Naive thymus-derived CD4-positive, alpha-beta T cell (primary cell): ENCODE measurements at regions not wholly inside any gene's neighbourhood (a gene's known extent, or its start where the extent isn't known, plus 50 kb on each side); places are given as distances from the start of the nearest gene placed in this dataset.

Experiments used
- ATAC-seq: fragments of 150-1000 bp; cut with Tn5 transposase; 2 replicates; pipeline ENCODE4 v1.10.0; 2021; ENCODE audit warnings: mild to moderate bottlenecking, moderate library complexity
- CTCF ChIA-PET: fragments of 350-600 bp; sonication (Branson Sonifier 250); formaldehyde crosslinking; loops from one replicate; lab custom pipeline; 2021; ENCODE audit warnings: antibody characterized with exemption; lab: Charles Lee
- POLR2A ChIA-PET: fragments of 350-600 bp; sonication (Branson Sonifier 250); formaldehyde crosslinking; loops from one replicate; lab custom pipeline; 2021; ENCODE audit warnings: antibody characterized with exemption, inconsistent platforms; lab: Charles Lee
- DNase-seq, 9 donors: peaks; one replicate each; pipeline versions ENCODE4 v3.0.0 to v3.0.0-alpha.2; 2020 to 2022; ENCODE audit warnings: mixed read lengths in 1 of 9
- H3K27ac ChIP-seq: one replicate; pipeline ENCODE4 v1.7.0; 2013; ENCODE audit warnings: mild to moderate bottlenecking, low read depth, low read length, moderate library complexity
- H3K27me3 ChIP-seq, 2 donors: one replicate each; pipeline ENCODE4 v1.7.0; 2013; ENCODE audit warnings: low read length in 2 of 2, mild to moderate bottlenecking in 2 of 2, moderate library complexity in 2 of 2; ENCODE audit not compliant: control insufficient read depth in 2 of 2, insufficient read depth in 2 of 2
- H3K36me3 ChIP-seq, 3 experiments: 1 replicate in 2 of 3; 2 replicates in 1 of 3; pipeline ENCODE4 v1.7.0; 2013; ENCODE audit warnings: low read length in 3 of 3, mild to moderate bottlenecking in 3 of 3, moderate library complexity in 1 of 3; ENCODE audit not compliant: insufficient read depth in 3 of 3, control insufficient read depth in 2 of 3
- H3K4me1 ChIP-seq, 2 donors: one replicate each; pipeline ENCODE4 v1.7.0; 2013; ENCODE audit warnings: low read length in 2 of 2, mild to moderate bottlenecking in 2 of 2, moderate library complexity in 1 of 2; ENCODE audit not compliant: control insufficient read depth in 2 of 2, insufficient read depth in 2 of 2
- H3K4me3 ChIP-seq: 2 replicates; pipeline ENCODE4 v1.7.0; 2013; ENCODE audit warnings: mild to moderate bottlenecking, low read length
- H3K9me3 ChIP-seq, 3 experiments: 1 replicate in 2 of 3; 2 replicates in 1 of 3; pipeline ENCODE4 v1.7.0; 2013; ENCODE audit warnings: low read length in 3 of 3; ENCODE audit not compliant: control insufficient read depth in 2 of 3
- H3K27ac Mint-ChIP-seq, 9 donors: one replicate each; pipeline ENCODE4 v1.8.0; 2020 to 2022; ENCODE audit warnings: mixed read lengths in 9 of 9, mild to moderate bottlenecking in 8 of 9, moderate library complexity in 5 of 9, inconsistent platforms in 2 of 9
- H3K27me3 Mint-ChIP-seq, 5 donors: one replicate each; pipeline ENCODE4 v1.8.0; 2021 to 2022; ENCODE audit warnings: mixed read lengths in 5 of 5, mild to moderate bottlenecking in 1 of 5
- H3K36me3 Mint-ChIP-seq, 5 donors: one replicate each; pipeline ENCODE4 v1.8.0; 2020 to 2022; ENCODE audit warnings: mixed read lengths in 5 of 5, mild to moderate bottlenecking in 3 of 5, inconsistent platforms in 1 of 5
- H3K4me1 Mint-ChIP-seq, 7 donors: one replicate each; pipeline ENCODE4 v1.8.0; 2020 to 2022; ENCODE audit warnings: mixed read lengths in 7 of 7, mild to moderate bottlenecking in 3 of 7, inconsistent platforms in 1 of 7
- H3K4me3 Mint-ChIP-seq, 10 donors: one replicate each; pipeline ENCODE4 v1.8.0; 2020 to 2022; ENCODE audit warnings: mild to moderate bottlenecking in 10 of 10, mixed read lengths in 10 of 10, moderate library complexity in 6 of 10, inconsistent platforms in 2 of 10
- H3K9me3 Mint-ChIP-seq, 11 donors: one replicate each; pipeline ENCODE4 v1.8.0; 2020 to 2022; ENCODE audit warnings: mixed read lengths in 11 of 11, mild to moderate bottlenecking in 4 of 11, inconsistent platforms in 1 of 11, moderate library complexity in 1 of 11
- intact Hi-C, 2 donors: fragments of 100-400 bp; cut with micrococcal nuclease; formaldehyde crosslinking; loops; one replicate each; pipeline ENCODE4 v1.15.1; 2023

DNA sequence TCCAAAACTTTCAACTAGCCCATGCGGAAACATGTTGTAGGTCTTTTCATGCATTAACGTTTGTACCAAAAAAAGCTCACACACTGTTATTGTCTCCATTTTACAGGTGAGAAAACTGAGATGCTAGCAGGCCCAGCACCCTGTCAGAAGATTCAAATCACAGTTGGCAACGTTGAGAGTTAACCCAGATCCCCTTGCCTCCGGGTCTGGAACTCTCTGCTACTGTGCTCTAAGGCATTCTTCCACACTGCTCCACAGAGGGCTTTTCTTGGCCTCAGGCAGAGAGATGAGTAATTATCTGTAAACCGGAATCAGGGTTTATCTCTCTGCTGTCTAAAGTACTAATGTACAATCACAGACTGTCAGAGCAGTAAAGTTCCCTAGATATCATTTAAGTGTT lies 186.0 kb upstream of the LPP start:
- CTCF ChIA-PET: interaction anchor here (0.6 kb wide), 1 partner anchor 1747 kb away, joined by 3 read pairs; no protein-coding TSS in a partner anchor
- Mint-ChIP-seq H3K27me3 (peaks cover 0 to 5% (median 0%) of the 10 kb centered on the region in 5 donors), H3K9me3 (no peaks in the 10 kb centered on the region), H3K27ac (no peak overlapping the region), H3K4me3 (no peak overlapping the region), H3K36me3 (no peaks in the 10 kb centered on the region), H3K4me1 (peaks cover 0 to 19% (median 0%) of the 10 kb centered on the region in 7 donors)
- Histone ChIP-seq H3K27me3 (no peaks in the 10 kb centered on the region), H3K4me1 (peaks cover 0 to 3% of the 10 kb centered on the region in 2 donors), H3K36me3 (no peaks in the 10 kb centered on the region), H3K27ac (no peak overlapping the region), H3K9me3 (no peaks in the 10 kb centered on the region), H3K4me3 (no peak overlapping the region)
- DNase-seq: no peak
- POLR2A ChIA-PET: interaction anchor here (0.8 kb wide), 1 partner anchor 32 kb away, joined by 3 read pairs; no protein-coding TSS in a partner anchor
- no peak for ATAC-seq
- intact Hi-C loops: no loop called here

DNA sequence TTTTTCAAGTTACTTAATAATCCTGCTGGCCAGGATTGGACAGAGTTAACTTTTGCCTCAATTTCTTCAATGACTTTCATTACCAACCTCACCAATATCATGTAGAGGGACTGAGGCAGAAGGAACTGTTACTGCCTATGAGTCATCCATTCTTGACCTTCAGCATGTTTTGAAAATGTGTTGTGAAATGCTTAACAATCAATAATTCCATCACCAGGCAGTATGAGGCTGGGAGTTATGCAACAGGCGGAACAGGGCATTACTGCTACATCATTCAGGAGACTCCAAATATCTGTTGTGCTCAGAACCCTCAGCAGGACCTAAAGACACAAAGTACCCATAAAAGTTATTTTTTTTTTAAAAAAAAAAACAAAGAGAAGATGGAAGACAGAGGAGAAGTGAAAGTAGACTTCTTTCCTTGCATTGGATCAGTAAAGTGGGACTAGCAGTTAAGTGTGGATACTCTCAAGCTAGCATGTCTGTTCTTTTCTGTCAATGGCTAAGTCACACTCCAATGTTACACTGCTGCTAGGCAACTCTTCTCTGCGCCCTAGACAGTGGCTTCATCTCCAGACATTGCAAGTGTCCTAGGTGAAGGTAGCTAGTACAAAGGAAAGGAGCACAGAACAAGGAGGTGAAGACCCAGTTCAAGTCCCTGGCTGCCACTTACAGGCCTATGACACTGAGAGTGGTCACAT lies 184.9 kb upstream of the LPP start:
- ATAC-seq (peak; percentile 59), DNase-seq (no peak)
- H3K27me3 Mint-ChIP-seq: peaks cover 0 to 5% (median 0%) of the 10 kb centered on the region in 5 donors
- no peak overlapping the region for H3K4me3 Mint-ChIP-seq
- H3K9me3 Mint-ChIP-seq: no peaks in the 10 kb centered on the region
- H3K36me3 ChIP-seq: no peaks in the 10 kb centered on the region
- H3K27ac ChIP-seq: no peak overlapping the region
- no peak overlapping the region for H3K4me3 ChIP-seq
- H3K27ac Mint-ChIP-seq: peak overlapping the region in 1 of 9 donors; percentile 20
- CTCF ChIA-PET: interaction anchor here (1.0 kb wide), 1 partner anchor 13 kb away, joined by 4 read pairs; no protein-coding TSS in a partner anchor
- intact Hi-C loops: no loop called here
- no peaks in the 10 kb centered on the region for H3K36me3 Mint-ChIP-seq
- POLR2A ChIA-PET: interaction anchor here (0.6 to 0.8 kb wide), 2 partner anchors 31 to 50 kb away, joined by 3 read pairs; no protein-coding TSS in a partner anchor
- H3K4me1 Mint-ChIP-seq: peaks cover 0 to 27% (median 3%) of the 10 kb centered on the region in 7 donors
- H3K4me1 ChIP-seq: no peaks in the 10 kb centered on the region
- no peaks in the 10 kb centered on the region for H3K9me3 ChIP-seq
- no peaks in the 10 kb centered on the region for H3K27me3 ChIP-seq

DNA sequence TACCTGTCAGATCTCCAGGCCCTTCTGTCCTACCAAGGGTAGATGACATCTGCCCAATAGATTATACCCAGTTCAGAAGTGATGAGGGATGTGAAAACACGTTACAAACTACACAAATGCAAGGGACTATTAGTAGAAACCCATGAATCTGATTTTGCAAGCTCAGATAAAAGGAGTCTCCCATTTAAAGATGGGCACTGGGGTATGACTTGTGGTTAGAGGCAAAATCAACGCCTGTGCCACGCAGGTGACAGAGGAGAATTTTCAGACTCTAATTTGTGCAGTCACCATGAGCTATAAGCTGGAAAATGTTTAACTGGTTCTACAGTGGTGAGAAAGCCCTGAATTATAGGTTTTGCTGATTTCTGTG lies 184.4 kb upstream of the LPP start:
- no peaks in the 10 kb centered on the region for H3K27me3 ChIP-seq
- H3K9me3 ChIP-seq: no peaks in the 10 kb centered on the region
- CTCF ChIA-PET: interaction anchor here (1.0 kb wide), 1 partner anchor 12 kb away, joined by 4 read pairs; no protein-coding TSS in a partner anchor
- H3K27ac Mint-ChIP-seq: peak overlapping the region in 1 of 9 donors; percentile 20
- H3K27me3 Mint-ChIP-seq: peaks cover 0 to 5% (median 0%) of the 10 kb centered on the region in 5 donors
- no peaks in the 10 kb centered on the region for H3K36me3 Mint-ChIP-seq
- peaks cover 3 to 33% (median 8%) of the 10 kb centered on the region in 7 donors for H3K4me1 Mint-ChIP-seq
- DNase-seq (no peak), ATAC-seq (no peak)
- intact Hi-C loops: no loop called here
- H3K27ac ChIP-seq: no peak overlapping the region
- POLR2A ChIA-PET: interaction anchor here (0.6 kb wide), 1 partner anchor 51 kb away, joined by 3 read pairs; no protein-coding TSS in a partner anchor
- H3K4me3 ChIP-seq: no peak overlapping the region
- no peak overlapping the region for H3K4me3 Mint-ChIP-seq
- H3K4me1 ChIP-seq: peaks cover 4 to 5% of the 10 kb centered on the region in 2 donors
- no peaks in the 10 kb centered on the region for H3K9me3 Mint-ChIP-seq
- no peaks in the 10 kb centered on the region for H3K36me3 ChIP-seq

DNA sequence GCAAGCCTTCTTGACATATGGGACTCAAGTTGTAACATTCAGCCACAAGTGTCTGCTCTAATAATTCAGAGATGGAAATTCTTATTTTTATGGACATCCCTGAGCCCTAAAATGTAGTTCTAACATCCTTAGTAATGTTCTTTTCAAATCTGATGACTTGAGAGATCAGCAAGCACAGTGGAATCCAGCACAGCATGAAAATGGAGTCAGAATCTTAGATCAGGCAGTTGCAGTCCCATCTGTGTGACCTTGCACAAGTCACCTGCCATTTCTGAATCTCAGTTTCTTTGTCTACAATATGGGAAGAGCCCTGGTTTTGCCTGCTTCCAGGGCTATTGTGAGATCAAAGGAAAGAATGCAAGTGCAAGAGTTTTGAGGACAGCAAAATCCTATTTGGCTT lies 183.9 kb upstream of the LPP start:
- intact Hi-C loops: loop anchor here (10.0 kb wide), 2 partner anchors 315 to 985 kb away; no protein-coding TSS in a partner anchor
- Histone ChIP-seq H3K36me3 (no peaks in the 10 kb centered on the region), H3K9me3 (no peaks in the 10 kb centered on the region), H3K27ac (no peak overlapping the region), H3K27me3 (no peaks in the 10 kb centered on the region), H3K4me3 (no peak overlapping the region), H3K4me1 (peaks cover 8 to 9% of the 10 kb centered on the region in 2 donors)
- no peak for ATAC-seq
- no peak for DNase-seq
- Mint-ChIP-seq H3K27me3 (peaks cover 0 to 3% (median 0%) of the 10 kb centered on the region in 5 donors), H3K36me3 (no peaks in the 10 kb centered on the region), H3K4me3 (no peak overlapping the region), H3K4me1 (peaks cover 8 to 36% (median 14%) of the 10 kb centered on the region in 7 donors), H3K9me3 (no peaks in the 10 kb centered on the region), H3K27ac (no peak overlapping the region)
- ChIA-PET POLR2A (no interaction called here), CTCF (interaction anchor here (1.0 kb wide), 1 partner anchor 12 kb away, joined by 4 read pairs; no protein-coding TSS in a partner anchor)

DNA sequence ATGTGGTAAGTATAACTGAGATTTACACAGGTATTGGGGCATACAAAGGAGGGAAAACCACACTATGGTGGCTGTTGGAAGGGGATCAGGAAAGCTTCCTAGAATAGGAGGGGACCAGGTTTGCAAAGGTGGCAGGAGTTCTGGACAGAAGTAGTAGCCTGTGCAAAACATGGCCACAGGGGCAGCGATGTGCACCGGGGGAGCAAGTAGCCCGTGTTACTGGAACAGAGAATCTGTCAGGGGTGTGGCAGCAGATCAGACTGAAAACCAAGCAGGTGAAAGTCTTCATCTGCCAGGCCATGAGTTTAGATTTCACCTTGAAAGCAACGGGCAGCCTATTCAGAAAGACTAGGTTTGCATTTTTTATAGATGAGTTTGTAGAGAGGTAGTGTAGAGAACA lies 182.3 kb upstream of the LPP start:
- Mint-ChIP-seq H3K4me3 (no peak overlapping the region), H3K36me3 (peaks cover 0 to 4% (median 0%) of the 10 kb centered on the region in 5 donors), H3K4me1 (peaks cover 16 to 49% (median 28%) of the 10 kb centered on the region in 7 donors), H3K9me3 (peaks cover 0 to 1% (median 0%) of the 10 kb centered on the region in 11 donors), H3K27me3 (no peaks in the 10 kb centered on the region), H3K27ac (peak overlapping the region in 1 of 9 donors; percentile 1)
- Histone ChIP-seq H3K36me3 (no peaks in the 10 kb centered on the region), H3K27me3 (no peaks in the 10 kb centered on the region), H3K4me3 (no peak overlapping the region), H3K9me3 (no peaks in the 10 kb centered on the region), H3K4me1 (peaks cover 20 to 21% of the 10 kb centered on the region in 2 donors), H3K27ac (no peak overlapping the region)
- ChIA-PET CTCF (no interaction called here), POLR2A (no interaction called here)
- DNase-seq (no peak), ATAC-seq (no peak)
- intact Hi-C loops: loop anchor here (10.0 kb wide), 2 partner anchors 313 to 983 kb away; no protein-coding TSS in a partner anchor

DNA sequence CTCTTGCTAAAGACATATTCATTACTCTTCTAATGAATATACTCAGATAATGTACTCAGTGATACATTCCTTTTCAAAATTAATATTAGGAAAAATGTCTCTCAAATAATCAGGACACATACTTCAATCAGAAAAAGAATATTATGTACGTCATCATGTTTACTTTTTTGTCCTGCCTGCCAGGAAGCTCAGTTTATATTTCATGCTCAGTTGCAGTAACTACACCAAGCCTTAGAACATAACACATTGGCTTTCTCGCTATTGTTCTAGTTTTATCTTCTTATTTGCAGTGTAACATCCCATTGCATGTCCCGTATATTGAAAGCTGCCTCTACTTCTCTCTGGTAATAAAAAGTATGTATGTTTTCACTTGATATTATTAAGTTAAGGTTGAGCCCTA lies 181.5 kb upstream of the LPP start:
- CTCF ChIA-PET: no interaction called here
- ATAC-seq: no peak
- peaks cover 17 to 51% (median 31%) of the 10 kb centered on the region in 7 donors for H3K4me1 Mint-ChIP-seq

More for the DNA sequence above, 181.5 kb upstream of the LPP start:
- Histone ChIP-seq H3K9me3 (no peaks in the 10 kb centered on the region), H3K27ac (no peak overlapping the region), H3K36me3 (no peaks in the 10 kb centered on the region), H3K4me1 (peaks cover 20 to 21% of the 10 kb centered on the region in 2 donors), H3K4me3 (no peak overlapping the region), H3K27me3 (no peaks in the 10 kb centered on the region)
- POLR2A ChIA-PET: interaction anchor here (0.8 to 1.3 kb wide), 2 partner anchors 9 to 11 kb away, joined by 3 to 5 read pairs; no protein-coding TSS in a partner anchor
- peaks cover 0 to 3% (median 0%) of the 10 kb centered on the region in 11 donors for H3K9me3 Mint-ChIP-seq
- no peak overlapping the region for H3K4me3 Mint-ChIP-seq
- H3K27me3 Mint-ChIP-seq: no peaks in the 10 kb centered on the region
- H3K27ac Mint-ChIP-seq: no peak overlapping the region
- H3K36me3 Mint-ChIP-seq: peaks cover 0 to 7% (median 0%) of the 10 kb centered on the region in 5 donors
- DNase-seq: no peak
- intact Hi-C loops: loop anchor here (10.0 kb wide), 2 partner anchors 312 to 982 kb away; no protein-coding TSS in a partner anchor
